AG09309 (cell line): ENCODE measurements at regions not wholly inside any gene's neighbourhood (a gene's known extent, or its start where the extent isn't known, plus 50 kb on each side); places are given as distances from the start of the nearest gene placed in this dataset.

ENCODE experiments used
- DNase-seq: peaks from one replicate; pipeline ENCODE4 v3.0.0-alpha.2; 2010; ENCODE audit warnings: low read depth
- H3K4me3 ChIP-seq: 2 replicates; pipeline ENCODE4 v1.5.1; 2011; ENCODE audit warnings: mild to moderate bottlenecking, low read depth, low read length, moderate library complexity; ENCODE audit not compliant: control insufficient read depth
- CTCF ChIP-seq: IDR thresholded peaks from 2 replicates; pipeline ENCODE4 v1.5.1; 2011; ENCODE audit warnings: mild to moderate bottlenecking, low read depth, low read length, inconsistent platforms; ENCODE audit not compliant: insufficient read depth, control insufficient read depth; ENCODE audit errors: missing control alignments

- no peak overlapping the region for H3K4me3 ChIP-seq
- no peak for DNase-seq
- no peak for TF ChIP-seq CTCF
Observed at GRCh38 chr5:62692946-62693713, 114.5 kb downstream of the LRRC70 start.

- no peak for TF ChIP-seq CTCF
- no peak for DNase-seq
- no peak overlapping the region for H3K4me3 ChIP-seq
Observed at GRCh38 chr5:62691946-62692345, 113.3 kb downstream of the LRRC70 start.

- DNase-seq: no peak
- TF ChIP-seq CTCF: no peak
- H3K4me3 ChIP-seq: no peak overlapping the region
Observed at GRCh38 chr5:62690421-62690820, 111.8 kb downstream of the LRRC70 start.

- TF ChIP-seq CTCF: no peak
- peak; percentile 5 for DNase-seq
- peak overlapping the region; percentile 16; the same call in 1 of the 2 replicates for H3K4me3 ChIP-seq
Observed at GRCh38 chr5:62689599-62690368, 111.2 kb downstream of the LRRC70 start.

GRCh38 chr5:62686692-62687091 lies 108.1 kb downstream of the LRRC70 start:
- H3K4me3 ChIP-seq: no peak overlapping the region
- DNase-seq: no peak
- no peak for TF ChIP-seq CTCF

GRCh38 chr5:62685221-62685620 lies 106.6 kb downstream of the LRRC70 start:
- no peak for TF ChIP-seq CTCF
- no peak for DNase-seq
- no peak overlapping the region for H3K4me3 ChIP-seq

- no peak overlapping the region for H3K4me3 ChIP-seq
- no peak for TF ChIP-seq CTCF
- DNase-seq: no peak
Observed at GRCh38 chr5:62684310-62684709, 105.7 kb downstream of the LRRC70 start.
